GM12878 (cell line): ENCODE measurements at regions not wholly inside any gene's neighbourhood (a gene's known extent, or its start where the extent isn't known, plus 50 kb on each side); places are given as distances from the start of the nearest gene placed in this dataset.

Experiments
- ATAC-seq: fragments of 200-7000 bp; cut with Tn5 transposase; 3 replicates; pipeline ENCODE4 v1.9.1; 2020; ENCODE audit warnings: mild to moderate bottlenecking, moderate library complexity
- BruUV-seq: library from RNA; stranded (reverse); fragments of 400-500 nt; replicated peaks from 2 replicates; lab custom pipeline; 2021; lab: Mats Ljungman, UMichigan
- CTCF ChIA-PET: fragments of 300-600 bp; sonication (Branson Sonifier 250); formaldehyde crosslinking; extraction: SDS; loops from one replicate; lab custom pipeline; 2021; ENCODE audit warnings: inconsistent platforms; lab: Yijun Ruan, JAX
- POLR2A ChIA-PET: fragments of 350-600 bp; formaldehyde crosslinking; extraction: SDS; loops from one replicate; lab custom pipeline; 2021; ENCODE audit warnings: inconsistent platforms; lab: Charles Lee
- RAD21 ChIA-PET: fragments of 300-600 bp; sonication (Branson Sonifier 250); formaldehyde crosslinking; loops from one replicate; lab custom pipeline; 2023; ENCODE audit warnings: antibody characterized with exemption; ENCODE audit not compliant: unreplicated experiment; lab: Charles Lee
- SMC1A ChIA-PET: fragments of 300-600 bp; sonication (Branson Sonifier 250); formaldehyde crosslinking; loops from one replicate; lab custom pipeline; 2023; ENCODE audit not compliant: unreplicated experiment, uncharacterized antibody; lab: Charles Lee
- DNase-seq: peaks from one replicate; pipeline ENCODE4 v3.0.0-alpha.2; 2011; ENCODE audit warnings: low read depth, low spot score
- FAIRE-seq: peaks from 3 replicates; lab custom pipeline; 2011; peaks lifted over from hg19 to GRCh38; lab: Jason Lieb, UNC
- H2AFZ ChIP-seq: 2 replicates; pipeline ENCODE4 v1.6.0; 2011; ENCODE audit warnings: low read depth, low read length, control low read depth; ENCODE audit not compliant: control insufficient read depth
- H3K27ac ChIP-seq: 2 replicates; pipeline ENCODE4 v1.5.1; 2011; ENCODE audit warnings: control low read depth; ENCODE audit not compliant: control insufficient read depth, insufficient read depth
- H3K27me3 ChIP-seq, 2 experiments: replicated peaks in 1 of 2; 2 replicates each; pipeline versions ENCODE4 v1.6.0 to v1.6.1; 2011; ENCODE audit warnings: low read length in 1 of 2; ENCODE audit not compliant: control insufficient read depth in 2 of 2, insufficient read depth in 2 of 2
- H3K36me3 ChIP-seq, 2 experiments: 2 replicates each; pipeline ENCODE4 v1.5.1; 2011; ENCODE audit warnings: low read length in 1 of 2; ENCODE audit not compliant: control insufficient read depth in 2 of 2, insufficient read depth in 2 of 2
- H3K4me1 ChIP-seq: 2 replicates; pipeline ENCODE4 v1.6.1; 2011; ENCODE audit warnings: mild to moderate bottlenecking, low read length, moderate library complexity, mixed read lengths; ENCODE audit not compliant: control insufficient read depth, insufficient read depth
- H3K4me2 ChIP-seq: 2 replicates; pipeline ENCODE4 v1.6.0; 2011; ENCODE audit warnings: control low read depth; ENCODE audit not compliant: control insufficient read depth, insufficient read depth
- H3K4me3 ChIP-seq: fragments of 200-600 bp; sonication (generic); 2 replicates; pipeline ENCODE4 v1.5.1; 2016
- H3K79me2 ChIP-seq: 2 replicates; pipeline ENCODE4 v1.6.0; 2011; ENCODE audit warnings: low read length; ENCODE audit not compliant: control insufficient read depth, insufficient read depth
- H3K9ac ChIP-seq: 2 replicates; pipeline ENCODE4 v1.8.0; 2011; ENCODE audit warnings: low read length, control low read depth, mixed read lengths; ENCODE audit not compliant: control insufficient read depth, insufficient read depth
- H3K9me3 ChIP-seq: replicated peaks from 3 replicates; pipeline ENCODE4 v1.5.1; 2011; ENCODE audit warnings: mild to moderate bottlenecking, low read length; ENCODE audit not compliant: control insufficient read depth, insufficient read depth
- H4K20me1 ChIP-seq: 2 replicates; pipeline ENCODE4 v1.6.0; 2011; ENCODE audit not compliant: control insufficient read depth, insufficient read depth
- ETV6 ChIP-seq, 2 experiments: fragments of 450-650 bp in 1 of 2; IDR thresholded peaks in 1 of 2; conservative IDR thresholded peaks in 1 of 2; 2 replicates each; pipeline ENCODE4 v1.6.1; 2014; ENCODE audit warnings: antibody characterized with exemption in 1 of 2, borderline replicate concordance in 1 of 2, low read depth in 1 of 2, mild to moderate bottlenecking in 1 of 2, moderate library complexity in 1 of 2
- JUNB ChIP-seq: IDR thresholded peaks from 2 replicates; pipeline ENCODE4 v1.6.1; 2016; ENCODE audit warnings: antibody characterized with exemption, mild to moderate bottlenecking
- NBN ChIP-seq: fragments of 450-650 bp; IDR thresholded peaks from 2 replicates; pipeline ENCODE4 v1.6.1; 2016
- NRF1 ChIP-seq: conservative IDR thresholded peaks from 2 replicates; pipeline ENCODE4 v1.6.1; 2011; ENCODE audit warnings: mild to moderate bottlenecking, low read depth, low read length, improper control_type of control experiment
- WGBS: methylation state at CpG from one replicate; pipeline ENCODE4 v1.1.6; 2016; ENCODE audit warnings: low lambda C conversion rate; ENCODE audit not compliant: insufficient replicate concordance, insufficient coverage; ENCODE audit errors: missing lambda C conversion rate; 5-methylcytosine and 5-hydroxymethylcytosine counted together
- in situ Hi-C: fragments of 300-500 bp; cut with MboI; formaldehyde crosslinking; loops from 9 replicates; pipeline ENCODE4 v1.14.3; 2018; ENCODE audit warnings: mixed read lengths
- intact Hi-C: fragments of 100-400 bp; cut with micrococcal nuclease; formaldehyde crosslinking; loops from one replicate; pipeline ENCODE4 v1.14.2; 2022; ENCODE audit not compliant: unreplicated experiment
- TF ChIP-seq, protein P1 (sequence below): IDR thresholded peaks from 2 replicates; pipeline ENCODE4 v1.6.1; 2011; ENCODE audit warnings: borderline replicate concordance, low read depth, mild to moderate bottlenecking, moderate library complexity, low read length; ENCODE audit not compliant: insufficient read depth, poor library complexity, severe bottlenecking
- TF ChIP-seq, protein P2 (sequence below): IDR thresholded peaks from 2 replicates; pipeline ENCODE4 v1.6.1; 2011; ENCODE audit warnings: mild to moderate bottlenecking, low read depth, low read length, moderate library complexity; ENCODE audit not compliant: insufficient replicate concordance

- TF ChIP-seq, protein P1, sequence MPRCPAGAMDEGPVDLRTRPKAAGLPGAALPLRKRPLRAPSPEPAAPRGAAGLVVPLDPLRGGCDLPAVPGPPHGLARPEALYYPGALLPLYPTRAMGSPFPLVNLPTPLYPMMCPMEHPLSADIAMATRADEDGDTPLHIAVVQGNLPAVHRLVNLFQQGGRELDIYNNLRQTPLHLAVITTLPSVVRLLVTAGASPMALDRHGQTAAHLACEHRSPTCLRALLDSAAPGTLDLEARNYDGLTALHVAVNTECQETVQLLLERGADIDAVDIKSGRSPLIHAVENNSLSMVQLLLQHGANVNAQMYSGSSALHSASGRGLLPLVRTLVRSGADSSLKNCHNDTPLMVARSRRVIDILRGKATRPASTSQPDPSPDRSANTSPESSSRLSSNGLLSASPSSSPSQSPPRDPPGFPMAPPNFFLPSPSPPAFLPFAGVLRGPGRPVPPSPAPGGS: no peak
- TF ChIP-seq NRF1 (no peak), JUNB (0 out of 2 replicates have a peak, but pooled peaks have one; percentile 15)
- TF ChIP-seq, all 136 proteins: peak for 1
Measured at GRCh38 chr12:30191696-30192455, 408.1 kb upstream of the TMTC1 start (continued).

GRCh38 chr12:30188602-30189326 lies 405.0 kb upstream of the TMTC1 start:
- no peak for FAIRE-seq
- H3K4me1 ChIP-seq: no peaks in the 10 kb centered on the region
- no peak for ATAC-seq
- H3K36me3 ChIP-seq: no peaks in the 10 kb centered on the region
- in situ Hi-C loops: no loop called here
- H3K4me2 ChIP-seq: no peak overlapping the region
- H3K4me3 ChIP-seq: no peak overlapping the region
- SMC1A ChIA-PET: interaction anchor here (1.5 kb wide), 1 partner anchor 34 kb away, joined by 3 read pairs; no protein-coding TSS in a partner anchor
- POLR2A ChIA-PET: no interaction called here
- TF ChIP-seq NBN (no peak), ETV6 (conservative IDR thresholded peaks at IDR 0.05 in 1 of 2, IDR thresholded peaks at IDR 0.05 in 1 of 2; ENCODE audit: borderline replicate concordance in 1 of 2, low read depth in 1 of 2) (no peak)
- TF ChIP-seq, protein P2, sequence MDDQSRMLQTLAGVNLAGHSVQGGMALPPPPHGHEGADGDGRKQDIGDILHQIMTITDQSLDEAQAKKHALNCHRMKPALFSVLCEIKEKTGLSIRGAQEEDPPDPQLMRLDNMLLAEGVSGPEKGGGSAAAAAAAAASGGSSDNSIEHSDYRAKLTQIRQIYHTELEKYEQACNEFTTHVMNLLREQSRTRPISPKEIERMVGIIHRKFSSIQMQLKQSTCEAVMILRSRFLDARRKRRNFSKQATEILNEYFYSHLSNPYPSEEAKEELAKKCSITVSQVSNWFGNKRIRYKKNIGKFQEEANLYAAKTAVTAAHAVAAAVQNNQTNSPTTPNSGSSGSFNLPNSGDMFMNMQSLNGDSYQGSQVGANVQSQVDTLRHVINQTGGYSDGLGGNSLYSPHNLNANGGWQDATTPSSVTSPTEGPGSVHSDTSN: no peak
- no peaks in the 10 kb centered on the region for H4K20me1 ChIP-seq
- DNase-seq: no peak
- H3K9ac ChIP-seq: no peak overlapping the region
- BruUV-seq: no TSS peak
- no peaks in the 10 kb centered on the region for H3K27me3 ChIP-seq
- H3K9me3 ChIP-seq: no peaks in the 10 kb centered on the region
- no peaks in the 10 kb centered on the region for H3K79me2 ChIP-seq
- intact Hi-C loops: no loop called here
- 34% methylated on average over 8 of the region's 8 CpGs for WGBS
- RAD21 ChIA-PET: no interaction called here
- H3K27ac ChIP-seq: no peak overlapping the region
- CTCF ChIA-PET: no interaction called here
- H2AFZ ChIP-seq: no peak overlapping the region
